Tibial artery (tissue), 4 donors: ENCODE measurements at regions not wholly inside any gene's neighbourhood (a gene's known extent, or its start where the extent isn't known, plus 50 kb on each side); places are given as distances from the start of the nearest gene placed in this dataset.
A peak's percentile ranks its signal among the peaks of the same experiment; 100 is the strongest.

Source experiments
- DNase-seq, 2 donors: peaks; one replicate each; pipeline ENCODE4 v3.0.0-alpha.2; 2019
- H3K27ac ChIP-seq, 2 donors: fragments of 200-600 bp; sonication (generic) in 1 of 2; 1 replicate in 1 of 2; 2 replicates in 1 of 2; pipeline ENCODE4 v1.5.1; 2018 to 2019; ENCODE audit warnings: mild to moderate bottlenecking in 1 of 2
- H3K27me3 ChIP-seq, 2 donors: fragments of 200-600 bp; sonication (generic) in 1 of 2; one replicate each; pipeline versions ENCODE4 v1.5.1 to v1.6.0; 2016 to 2019
- H3K36me3 ChIP-seq, 3 donors: fragments of 200-600 bp; sonication (generic) in 2 of 3; one replicate each; pipeline ENCODE4 v1.5.1; 2016 to 2019; ENCODE audit warnings: mild to moderate bottlenecking in 2 of 3
- H3K4me1 ChIP-seq, 4 donors: fragments of 200-600 bp; sonication (generic) in 2 of 4; 1 replicate in 3 of 4; 2 replicates in 1 of 4; pipeline ENCODE4 v1.5.1; 2016 to 2019
- H3K4me3 ChIP-seq, 2 donors: fragments of 200-600 bp; sonication (generic) in 1 of 2; 1 replicate in 1 of 2; 2 replicates in 1 of 2; pipeline ENCODE4 v1.5.1; 2018 to 2019; ENCODE audit warnings: mild to moderate bottlenecking in 2 of 2
- H3K9me3 ChIP-seq, 3 donors: fragments of 200-600 bp; sonication (generic) in 1 of 3; one replicate each; pipeline ENCODE4 v1.5.1; 2016 to 2019
- CTCF ChIP-seq, 2 experiments: fragments of 200-600 bp in 1 of 2; fragments of 450-650 bp in 1 of 2; IDR thresholded peaks; one replicate each; pipeline ENCODE4 v1.5.1; 2017 to 2019; ENCODE audit warnings: antibody characterized with exemption in 2 of 2, mild to moderate bottlenecking in 1 of 2, moderate library complexity in 1 of 2
- intact Hi-C: fragments of 100-400 bp; cut with DNase I; formaldehyde crosslinking; loops from one replicate; pipeline ENCODE4 v1.15.0; 2023; ENCODE audit warnings: low total_unique reads

DNA sequence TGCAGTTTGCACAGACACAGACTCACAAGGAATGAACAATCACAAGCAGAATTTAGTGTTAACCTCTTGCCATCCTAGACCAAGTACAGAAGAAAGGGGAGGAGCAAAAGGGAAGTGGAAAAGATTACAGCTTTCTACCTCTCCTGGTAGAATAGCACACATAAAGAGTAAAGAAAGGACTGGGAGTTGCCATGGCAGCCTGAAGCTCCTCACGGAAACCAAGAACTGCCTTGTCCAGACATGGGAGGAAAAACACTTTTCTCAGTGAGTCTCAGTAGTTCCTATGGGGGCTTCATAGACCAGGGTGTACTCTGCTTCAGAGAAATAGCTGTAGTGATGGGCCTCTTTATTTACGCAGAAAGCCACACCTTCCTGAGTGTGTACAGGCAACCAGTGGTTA is 114.7 kb upstream of the GAP43 start:
- Histone ChIP-seq H3K27me3 (no peaks in the 10 kb centered on the region), H3K27ac (no peak overlapping the region), H3K4me1 (peaks cover 0 to 9% (median 3%) of the 10 kb centered on the region in 4 donors), H3K36me3 (no peaks in the 10 kb centered on the region), H3K9me3 (no peaks in the 10 kb centered on the region), H3K4me3 (no peak overlapping the region)
- TF ChIP-seq CTCF (IDR thresholded peaks at IDR 0.05) = no peak
- intact Hi-C loops = no loop called here
- DNase-seq = no peak

- Histone ChIP-seq H3K9me3 (no peaks in the 10 kb centered on the region), H3K4me3 (peak overlapping the region; percentile 44 to 56), H3K27me3 (no peaks in the 10 kb centered on the region), H3K27ac (peak overlapping the region in 1 of 2 donors; percentile 8), H3K36me3 (no peaks in the 10 kb centered on the region), H3K4me1 (peaks cover 0 to 13% (median 3%) of the 10 kb centered on the region in 4 donors)
- no peak for TF ChIP-seq CTCF (IDR thresholded peaks at IDR 0.05)
- intact Hi-C loops = no loop called here
- DNase-seq = no peak
Measured at GRCh38 chr3:115512565-115513415, 110.5 kb upstream of the GAP43 start.

- H3K9me3 ChIP-seq = no peaks in the 10 kb centered on the region
- H3K27me3 ChIP-seq = no peaks in the 10 kb centered on the region
- DNase-seq = no peak
- no peak for TF ChIP-seq CTCF (IDR thresholded peaks at IDR 0.05)
- peaks cover 0 to 16% (median 7%) of the 10 kb centered on the region in 4 donors for H3K4me1 ChIP-seq
- H3K36me3 ChIP-seq = no peaks in the 10 kb centered on the region
- intact Hi-C loops = no loop called here
- H3K27ac ChIP-seq = no peak overlapping the region
- peak overlapping the region; percentile 44 to 56 for H3K4me3 ChIP-seq
Measured at GRCh38 chr3:115513416-115513800, 109.9 kb upstream of the GAP43 start.

DNA sequence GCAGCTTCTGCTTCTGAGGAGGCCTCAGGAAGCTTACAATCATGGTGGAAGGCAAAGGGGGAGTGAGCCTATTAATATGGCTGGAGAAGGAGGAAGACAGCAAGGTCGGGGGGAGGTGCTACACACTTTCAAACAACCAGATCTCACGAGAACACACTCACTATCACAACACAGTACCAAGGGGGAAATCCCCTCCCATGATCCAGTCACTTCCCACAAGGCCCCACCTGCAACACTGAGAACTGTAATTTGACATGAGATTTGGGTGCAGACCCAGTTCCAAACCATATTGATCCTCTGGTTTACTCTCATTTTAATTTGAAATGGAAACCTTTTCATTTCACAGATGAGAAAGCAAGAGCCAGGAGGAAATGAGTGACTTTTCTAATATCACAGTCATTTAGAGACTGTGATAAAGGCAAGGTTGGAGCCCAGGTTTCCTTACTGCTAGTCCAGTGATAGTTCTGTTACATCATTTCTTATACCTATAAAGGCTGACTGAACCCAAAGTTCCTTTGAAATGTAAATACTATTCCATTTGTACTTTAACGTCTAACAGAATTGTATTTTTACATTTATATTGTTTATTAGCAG is 105.8 kb upstream of the GAP43 start:
- Histone ChIP-seq H3K36me3 (no peaks in the 10 kb centered on the region), H3K9me3 (no peaks in the 10 kb centered on the region), H3K27ac (no peak overlapping the region), H3K4me1 (peaks cover 0 to 14% (median 7%) of the 10 kb centered on the region in 4 donors), H3K4me3 (no peak overlapping the region), H3K27me3 (no peaks in the 10 kb centered on the region)
- no peak for DNase-seq
- intact Hi-C loops = no loop called here
- no peak for TF ChIP-seq CTCF (IDR thresholded peaks at IDR 0.05)

DNA sequence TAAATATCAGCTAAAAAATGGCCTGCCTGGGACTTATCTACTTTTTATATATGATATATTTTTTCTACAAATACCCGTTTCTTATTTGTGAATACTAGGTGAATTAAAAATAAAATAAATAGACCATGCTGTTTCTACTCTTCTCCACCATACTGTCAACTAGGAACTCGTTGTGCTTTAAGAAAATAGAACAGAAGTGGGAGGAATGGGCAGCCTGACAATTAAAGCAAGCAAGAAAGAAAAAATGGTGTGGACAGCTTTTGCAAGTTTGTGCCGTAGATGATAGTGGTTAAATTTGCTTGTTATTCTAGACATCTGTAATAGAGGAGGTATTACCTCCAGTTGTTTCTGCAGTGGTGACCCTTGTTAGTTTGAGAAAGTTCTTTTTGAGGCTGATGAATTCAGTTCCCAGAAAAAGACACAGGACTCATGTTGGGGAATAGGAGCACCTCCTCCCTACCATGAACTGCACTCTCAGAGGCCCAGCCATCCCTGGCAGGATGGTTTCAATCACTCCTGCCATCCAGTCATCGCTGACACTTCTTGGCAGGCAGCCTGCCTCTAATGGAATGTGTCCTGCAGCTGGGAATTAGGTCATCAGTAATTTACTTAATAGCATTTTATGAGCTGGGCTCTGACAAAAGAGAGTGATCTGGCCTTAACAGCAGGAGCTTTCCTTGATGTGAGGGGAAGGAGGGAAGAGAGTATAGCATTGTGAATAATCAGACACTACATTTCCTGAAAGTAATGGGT is 105.0 kb upstream of the GAP43 start:
- intact Hi-C loops = no loop called here
- TF ChIP-seq CTCF (IDR thresholded peaks at IDR 0.05) = no peak
- H3K27ac ChIP-seq = no peak overlapping the region
- DNase-seq = peak in 1 of 2 donors; percentile 67
- peaks cover 0 to 13% (median 6%) of the 10 kb centered on the region in 4 donors for H3K4me1 ChIP-seq
- no peak overlapping the region for H3K4me3 ChIP-seq
- H3K9me3 ChIP-seq = no peaks in the 10 kb centered on the region
- H3K27me3 ChIP-seq = no peaks in the 10 kb centered on the region
- no peaks in the 10 kb centered on the region for H3K36me3 ChIP-seq
